ENCODE measurements at regions not wholly inside any gene's neighbourhood (a gene's known extent, or its start where the extent isn't known, plus 50 kb on each side); places are given as distances from the start of the nearest gene placed in this dataset.

GRCh38 chr2:157164370-157164769 is 93.1 kb upstream of the GALNT5 start:
- no peak overlapping the region for H2AK9ac ChIP-seq (replicated peaks; ENCODE audit: low read depth, low read length, poor library complexity)
- H2BK20ac ChIP-seq (ENCODE audit: low read depth, low read length) = no peak overlapping the region
- H2BK5ac ChIP-seq (ENCODE audit: low read depth, low read length, poor library complexity, severe bottlenecking) = peak overlapping the region; percentile 24
- peak overlapping the region; percentile 48 for H2AK5ac ChIP-seq (ENCODE audit: low read depth, low read length)
- H3K27ac ChIP-seq (ENCODE audit: insufficient read depth, low read length) = no peak overlapping the region
- intact Hi-C loops (cut with micrococcal nuclease) (no loop called here), in situ Hi-C loops (cut with MboI; ENCODE audit: low sequenced_read_pairs) (no loop called here), dilution Hi-C loops (cut with HindIII; ENCODE audit: low sequenced_read_pairs, unreplicated experiment) (no loop called here)
- no peak overlapping the region for H3K4ac ChIP-seq (ENCODE audit: low read depth, low read length)
- peak overlapping the region; percentile 21; the same call in 1 of the 3 replicates for H2BK15ac ChIP-seq (ENCODE audit: low read depth, low read length)
- no peak for ATAC-seq (ENCODE audit: low read depth)
- no CpG with 5 or more reads among the region's 5 CpGs for WGBS, 2 experiments (ENCODE audit: extremely low coverage in 2 of 2, insufficient read length in 1 of 2)
- H3K9me3 ChIP-seq (ENCODE audit: control insufficient read depth, insufficient read depth, low read length) = no peaks in the 10 kb centered on the region; the same call in 1 of the 2 replicates
- H3K4me1 ChIP-seq (ENCODE audit: control insufficient read depth, insufficient read depth, low read length) = peaks cover 2% of the 10 kb centered on the region; the same call in 1 of the 2 replicates
- no peak overlapping the region for H3K18ac ChIP-seq (ENCODE audit: low read depth, low read length)
- no peak for TF ChIP-seq MXI1 (IDR thresholded peaks at IDR 0.05; ENCODE audit: borderline replicate concordance, low read depth, low read length)
- no peak for TF ChIP-seq FOS (IDR thresholded peaks at IDR 0.05; ENCODE audit: low read depth, low read length)
- TF ChIP-seq CTCF (conservative IDR thresholded peaks at IDR 0.05; ENCODE audit: low read depth, low read length) = no peak
- TF ChIP-seq MAZ (IDR thresholded peaks at IDR 0.05; ENCODE audit: borderline replicate concordance, low read depth, low read length) = no peak
- no peak for TF ChIP-seq MAFK (IDR thresholded peaks at IDR 0.05; ENCODE audit: low read depth, low read length)
- TF ChIP-seq BHLHE40 (IDR thresholded peaks at IDR 0.05; ENCODE audit: low read depth, low read length) = no peak
- TF ChIP-seq RCOR1 (IDR thresholded peaks at IDR 0.05; ENCODE audit: insufficient replicate concordance, low read length) = no peak
- no peak overlapping the region for H3K4me2 ChIP-seq (ENCODE audit: low read depth, low read length)
- H3K9me1 ChIP-seq (ENCODE audit: insufficient read depth, low read length) = peaks cover 2% of the 10 kb centered on the region; the same call in 1 of the 2 replicates
- CTCF ChIA-PET = interaction anchor here (1.1 kb wide), 1 partner anchor 10 kb away, joined by 4 read pairs; no protein-coding TSS in a partner anchor
- no peaks in the 10 kb centered on the region for H4K20me1 ChIP-seq (ENCODE audit: insufficient read depth, low read length)
- H3K79me1 ChIP-seq (ENCODE audit: low read depth in 1 of 2, low read length in 2 of 2) = no peaks in the 10 kb centered on the region
- H3K56ac ChIP-seq (ENCODE audit: extremely low read depth, insufficient read depth, low read length) = no peak overlapping the region
- no peak overlapping the region; the same call in 1 of the 2 replicates for H4K5ac ChIP-seq (ENCODE audit: low read depth, low read length)
- no TSS peak for BruUV-seq (replicated peaks)
- H2AFZ ChIP-seq (replicated peaks; ENCODE audit: low read length, poor library complexity) = no peak overlapping the region
- DNase-seq = no peak
- no peak overlapping the region for H3K23ac ChIP-seq (ENCODE audit: low read depth, low read length)
- H3K14ac ChIP-seq (replicated peaks; ENCODE audit: low read depth, low read length) = no peak overlapping the region
- no peak overlapping the region for H2BK120ac ChIP-seq (ENCODE audit: low read depth, low read length)
- H3K36me3 ChIP-seq (ENCODE audit: control insufficient read depth, insufficient read depth, low read length) = no peaks in the 10 kb centered on the region
- H3K9ac ChIP-seq (ENCODE audit: low read depth, low read length) = no peak overlapping the region
- H4K91ac ChIP-seq (ENCODE audit: insufficient read depth, low read depth, low read length) = peak overlapping the region; percentile 52; the same call in 1 of the 2 replicates
- H3K27me3 ChIP-seq (ENCODE audit: control insufficient read depth, insufficient read depth, low read length) = no peaks in the 10 kb centered on the region
- POLR2A ChIA-PET (ENCODE audit: unreplicated experiment) = no interaction called here
- H4K8ac ChIP-seq (ENCODE audit: low read depth in 2 of 2, low read length in 2 of 2) = no peak overlapping the region
- H3K4me3 ChIP-seq (ENCODE audit: insufficient read depth, low read depth, low read length) = no peak overlapping the region

All from IMR-90 (cell line).